Pulmonary artery endothelial cell (primary cell): ENCODE measurements at regions not wholly inside any gene's neighbourhood (a gene's known extent, or its start where the extent isn't known, plus 50 kb on each side); places are given as distances from the start of the nearest gene placed in this dataset.

Experiments
- DNase-seq: peaks from one replicate; pipeline ENCODE4 v3.0.0-alpha.2; 2011; ENCODE audit warnings: low read depth, low spot score

DNA sequence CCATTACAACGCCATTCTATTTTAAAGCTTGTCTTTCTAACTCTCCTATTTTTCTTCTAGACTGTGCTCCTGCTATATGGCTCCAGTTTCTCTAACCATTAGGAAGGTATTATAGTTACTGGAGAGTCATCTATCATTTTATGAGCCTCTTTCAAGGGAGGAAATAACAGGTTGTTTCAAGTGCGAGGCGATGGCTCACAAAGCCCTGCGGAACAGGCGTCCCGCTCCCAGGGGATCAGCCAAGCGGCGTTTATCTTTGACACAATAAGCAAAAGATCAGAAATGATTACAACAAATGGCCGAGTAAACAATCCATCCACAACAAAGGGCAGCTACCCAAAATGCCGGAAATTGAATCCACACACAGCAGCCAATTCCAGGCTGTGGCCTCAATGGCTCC, 249.5 kb upstream of the POU3F1 start:
- no peak for DNase-seq

DNA sequence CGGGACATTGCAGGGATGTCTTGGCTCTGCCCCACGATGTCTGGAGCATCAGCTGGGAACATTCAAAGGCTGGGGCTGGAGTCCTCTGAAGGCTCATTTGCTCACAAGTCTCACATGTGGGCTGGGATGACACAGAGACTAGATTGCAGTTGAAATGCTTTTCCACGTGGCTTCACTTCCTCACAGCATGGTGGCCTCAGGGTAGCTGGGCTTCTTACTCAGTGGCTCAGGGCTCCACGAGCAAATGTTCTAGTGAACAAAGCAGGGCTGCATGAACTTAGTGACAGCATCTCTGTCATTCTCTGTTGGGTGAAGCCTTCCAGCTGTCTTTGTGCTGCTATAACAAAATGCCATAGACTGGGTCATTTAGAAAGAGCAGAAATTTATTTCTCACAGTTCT, 247.0 kb upstream of the POU3F1 start:
- DNase-seq, result no peak

DNA sequence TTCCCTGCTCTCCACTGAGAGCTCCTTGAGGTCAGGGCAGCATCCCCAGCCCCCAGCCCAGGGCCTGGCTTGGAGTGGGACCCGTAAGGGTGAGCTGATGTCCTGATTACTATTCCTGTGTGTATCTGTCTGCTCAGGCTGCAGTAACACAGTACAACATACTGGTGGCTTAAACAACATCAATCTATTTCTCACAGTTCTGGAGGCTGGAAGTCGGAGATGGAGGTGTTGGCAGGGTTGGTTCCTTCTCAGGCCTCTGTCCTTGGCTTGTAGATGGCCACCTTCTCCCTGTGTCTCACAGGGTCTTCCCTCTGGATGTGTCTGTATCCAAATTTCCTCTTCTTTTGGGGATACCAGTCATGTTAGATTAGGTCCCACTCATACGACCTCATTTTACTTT, 246.4 kb upstream of the POU3F1 start:
- no peak for DNase-seq

DNA sequence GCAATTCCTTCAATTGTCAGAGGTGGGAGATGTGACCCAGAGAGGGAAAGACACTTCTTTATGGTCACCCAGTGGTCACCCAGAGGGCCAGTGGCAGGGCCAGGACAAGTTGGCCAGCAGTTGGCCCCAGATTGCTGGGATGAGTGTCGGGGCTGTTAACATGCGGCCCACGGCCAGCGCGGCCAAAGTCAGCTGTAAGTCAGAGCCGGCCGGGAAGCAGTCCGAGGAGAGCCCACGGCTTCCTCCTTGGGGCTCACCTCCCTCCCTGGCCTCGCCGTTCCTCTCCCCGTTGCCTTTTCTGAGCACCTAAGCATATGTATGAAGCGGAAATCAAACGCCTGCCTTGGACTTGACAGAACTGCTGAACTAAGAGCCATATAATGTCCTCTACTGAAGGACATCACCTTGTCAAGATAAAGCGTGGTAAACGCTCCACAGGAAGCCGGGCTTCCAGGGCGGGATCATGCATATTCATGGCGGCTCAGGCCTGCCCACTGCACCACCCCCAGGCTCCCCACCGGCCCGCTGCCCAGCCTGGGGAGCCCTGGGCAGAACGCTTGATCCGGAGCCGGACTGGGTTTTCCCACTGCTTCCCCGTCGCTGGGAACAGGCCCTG, 245.4 kb upstream of the POU3F1 start:
- no peak for DNase-seq

DNA sequence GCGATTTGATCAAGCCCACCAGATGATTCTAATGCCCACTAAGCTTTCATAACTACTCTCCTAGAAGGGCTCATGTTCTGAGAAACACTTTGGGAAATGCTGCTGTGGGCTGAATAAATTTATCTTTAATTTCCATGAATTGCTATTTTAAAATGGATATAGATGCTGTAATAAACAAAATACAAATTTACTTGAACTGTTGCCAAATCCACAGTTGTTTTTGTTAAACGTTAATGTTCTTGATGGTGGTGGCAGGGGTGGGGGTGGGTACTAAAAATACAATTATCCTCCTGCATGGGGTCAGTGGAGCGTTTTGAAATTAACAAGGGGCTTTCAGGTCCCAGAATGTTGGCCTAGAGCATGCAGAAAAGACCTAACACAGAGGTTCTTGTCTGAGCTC, 244.7 kb upstream of the POU3F1 start:
- DNase-seq, result no peak

DNA sequence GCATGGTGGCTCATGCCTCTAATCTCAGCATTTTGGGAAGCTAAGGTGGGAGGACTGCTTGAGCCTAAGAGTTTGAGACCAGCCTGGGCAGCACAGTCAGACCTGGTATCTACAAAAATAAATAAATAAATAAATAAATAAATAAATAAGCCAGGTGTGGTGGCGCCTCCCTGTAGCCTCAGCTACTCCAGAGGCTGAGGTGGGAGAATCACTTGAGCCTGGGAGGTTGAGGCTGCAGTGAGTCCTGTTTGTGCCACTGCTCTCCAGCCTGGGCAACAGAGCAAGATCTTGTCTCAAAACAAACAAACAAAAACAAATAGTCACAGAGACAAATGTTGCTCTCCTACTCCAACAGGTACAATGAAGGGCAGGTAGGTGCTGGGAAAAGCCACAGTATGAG, 242.4 kb upstream of the POU3F1 start:
- DNase-seq, result no peak

DNA sequence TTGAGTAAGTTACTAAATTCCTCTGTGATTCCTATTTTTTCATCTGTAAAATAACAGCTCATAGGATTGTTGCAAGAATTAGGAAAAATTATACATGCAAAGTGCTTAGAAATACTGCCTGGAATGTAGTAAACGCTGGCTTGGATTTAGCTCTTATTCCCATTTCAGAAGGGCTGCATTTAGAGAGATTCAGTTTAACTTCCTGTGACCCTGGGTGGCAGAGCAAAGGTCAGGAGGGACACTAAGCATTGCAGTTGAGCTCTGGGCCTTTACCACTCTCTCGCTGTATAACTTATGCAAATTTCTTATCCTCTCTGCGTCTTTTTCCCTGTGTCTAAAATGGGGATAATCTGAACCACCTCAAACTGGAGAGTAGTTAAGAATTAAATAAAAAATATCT, 241.0 kb upstream of the POU3F1 start:
- no peak for DNase-seq

DNA sequence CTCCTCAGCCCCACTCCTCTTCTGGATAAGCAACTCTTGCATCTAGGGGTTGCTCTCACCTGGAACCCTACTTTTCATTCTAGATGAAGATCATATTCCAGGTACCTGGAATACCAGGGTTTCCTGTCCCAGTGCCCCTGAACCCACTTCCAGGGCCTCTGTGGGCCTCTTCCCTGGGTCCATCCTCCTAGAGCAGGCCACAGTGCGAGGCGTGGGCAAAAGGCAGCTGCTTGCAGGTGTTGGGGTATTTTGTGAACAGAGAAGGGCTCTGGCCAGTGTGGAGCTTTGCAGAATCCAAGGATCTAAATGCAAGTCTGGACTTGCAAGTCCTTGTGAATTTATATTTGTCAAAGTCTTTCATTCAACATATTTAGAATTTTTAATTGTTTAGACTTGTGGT, 240.4 kb upstream of the POU3F1 start:
- DNase-seq, result no peak

DNA sequence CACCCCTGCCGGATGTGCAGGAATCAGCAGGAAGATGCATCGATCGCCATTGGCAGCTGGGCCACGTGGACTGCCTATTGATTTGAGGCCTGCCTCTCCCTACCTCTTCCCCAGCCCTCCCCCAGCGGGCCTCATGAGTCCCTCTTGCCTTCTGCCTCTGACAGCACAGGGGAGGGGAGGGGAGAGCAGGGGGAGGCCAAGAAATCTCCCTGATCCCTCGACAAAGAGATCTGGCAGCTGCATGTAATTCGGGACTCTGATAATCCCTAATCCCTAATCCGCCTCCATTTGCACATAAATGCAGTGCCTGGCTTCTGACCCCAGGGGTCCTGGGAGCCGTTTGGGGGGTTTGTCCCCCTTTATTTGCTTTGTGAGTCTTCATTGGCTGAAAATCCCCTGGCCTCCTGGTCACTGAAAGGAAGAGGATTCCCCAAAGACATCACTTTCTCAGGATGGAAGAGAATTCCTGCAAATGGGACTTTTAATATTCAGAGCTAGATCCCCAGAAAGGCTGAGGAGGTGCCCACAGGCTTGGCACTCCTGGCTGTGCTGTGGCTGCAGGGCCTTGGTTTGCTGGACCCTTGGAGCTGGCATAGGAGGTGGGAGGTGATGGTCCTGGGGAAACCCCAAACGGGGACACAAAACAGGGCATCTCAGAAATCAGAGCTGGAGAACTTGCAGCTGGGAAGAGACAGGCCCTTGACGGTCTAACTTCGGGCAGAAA, 239.4 kb upstream of the POU3F1 start:
- DNase-seq, result no peak

DNA sequence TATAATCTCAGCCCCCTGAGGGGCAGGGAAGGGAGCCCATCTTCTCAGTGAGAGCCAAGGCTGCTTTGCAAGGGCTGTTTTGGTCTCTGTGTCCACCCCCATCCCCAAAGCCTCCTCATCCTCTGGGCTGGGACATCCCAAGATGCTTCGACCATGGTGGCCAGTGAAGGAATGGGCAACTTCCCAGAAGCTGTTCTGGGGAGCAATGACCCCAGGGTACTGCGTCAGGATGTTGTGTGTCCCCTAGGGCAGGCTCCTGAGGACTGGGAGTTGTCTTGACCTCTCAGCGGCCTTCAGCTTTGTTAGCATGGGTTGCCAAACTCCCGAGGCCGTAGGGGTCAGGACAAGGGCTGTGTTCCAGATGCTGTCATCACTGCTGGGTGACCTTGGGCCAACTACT, 238.4 kb upstream of the POU3F1 start:
- no peak for DNase-seq

DNA sequence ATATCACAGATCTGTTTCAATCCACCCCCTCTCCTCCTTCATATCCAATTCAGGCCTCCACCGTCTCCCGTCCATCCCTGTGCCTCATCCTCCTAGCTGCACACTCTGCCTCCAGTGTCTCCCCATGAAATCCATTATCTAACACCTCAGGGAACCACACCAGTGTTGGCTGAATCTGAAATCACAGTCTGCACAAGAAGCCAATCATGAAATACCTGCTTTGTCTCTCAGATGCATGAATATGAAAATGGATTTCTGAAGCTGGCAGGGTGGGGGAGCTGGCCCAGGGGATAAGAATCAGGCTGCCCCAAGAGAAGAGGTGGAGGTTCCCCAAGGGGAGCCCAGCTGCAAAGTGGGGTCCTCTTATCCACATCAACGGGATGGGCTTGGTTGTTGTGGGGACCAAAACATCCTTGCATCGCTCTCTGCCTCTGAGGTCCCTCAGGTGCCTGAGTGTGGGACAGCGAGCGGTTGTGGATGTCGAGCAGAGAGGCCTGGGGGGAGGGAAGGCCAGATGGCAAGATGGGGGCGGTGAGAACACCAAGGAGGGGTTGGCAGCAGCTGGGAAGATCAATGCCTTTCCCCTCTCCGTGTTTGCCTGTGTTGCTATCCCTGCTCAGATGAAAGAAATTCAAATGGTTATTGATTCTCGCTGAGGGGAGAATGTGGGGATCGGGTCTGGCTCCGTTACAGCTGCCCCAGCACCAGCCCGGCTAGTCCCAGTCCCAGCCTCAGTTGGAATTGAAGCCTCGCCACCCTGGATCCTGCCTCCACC, 237.3 kb upstream of the POU3F1 start:
- DNase-seq, result no peak

DNA sequence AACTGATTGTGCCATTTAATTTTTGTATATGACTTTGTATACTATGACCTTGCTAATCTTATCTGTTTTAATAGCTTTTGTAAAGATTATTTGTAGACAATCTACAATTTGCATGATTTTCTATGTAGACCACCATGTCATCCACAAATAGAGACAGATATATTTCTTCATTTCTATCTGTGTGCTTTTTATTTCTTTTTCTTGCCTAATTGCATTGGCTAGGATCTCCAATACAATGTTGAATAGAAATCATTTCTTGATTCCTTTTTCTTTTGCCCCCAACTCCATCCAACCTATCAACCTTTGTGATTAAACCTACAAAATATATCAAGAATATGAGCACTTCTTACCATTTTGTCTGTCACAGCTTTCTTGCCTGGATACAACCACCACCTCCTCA, 232.6 kb upstream of the POU3F1 start:
- DNase-seq, result no peak

DNA sequence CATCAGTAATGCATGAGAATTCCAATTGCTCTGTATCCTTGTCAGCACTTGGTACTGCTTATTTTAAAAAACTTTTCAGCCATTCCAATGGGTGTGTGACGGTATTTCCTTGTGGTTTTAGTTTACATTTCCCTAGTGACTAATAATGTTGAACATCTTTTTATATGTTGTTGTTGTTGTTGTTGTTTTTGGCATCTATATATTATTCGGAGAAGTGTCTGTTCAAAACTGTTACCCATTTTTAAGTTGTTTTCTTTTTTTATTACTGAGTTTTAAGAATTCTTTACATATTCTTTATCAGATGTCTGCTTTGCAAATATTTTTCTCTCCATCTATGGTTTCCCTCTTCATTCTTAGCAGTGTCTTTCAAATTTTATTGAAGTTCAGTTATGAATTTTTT, 231.1 kb upstream of the POU3F1 start:
- no peak for DNase-seq

DNA sequence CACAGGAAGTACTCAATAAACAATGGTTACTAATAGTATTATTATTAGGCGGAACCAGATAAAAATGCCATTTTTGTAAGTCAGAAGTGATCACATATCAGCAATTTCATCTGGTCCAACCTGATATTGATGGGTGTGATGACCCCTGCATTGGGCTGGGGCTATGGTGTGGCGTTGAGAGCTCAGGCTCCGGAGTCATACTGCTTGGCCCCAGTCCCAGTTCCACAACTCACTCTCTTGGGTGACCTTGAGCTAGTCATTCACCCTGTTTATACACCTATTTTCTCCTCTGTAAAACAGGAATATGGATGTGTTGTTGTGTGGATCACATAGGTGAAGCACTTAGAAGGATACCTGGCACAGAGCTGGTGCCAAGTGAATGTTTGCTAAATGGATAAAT, 229.4 kb upstream of the POU3F1 start:
- DNase-seq, result no peak

DNA sequence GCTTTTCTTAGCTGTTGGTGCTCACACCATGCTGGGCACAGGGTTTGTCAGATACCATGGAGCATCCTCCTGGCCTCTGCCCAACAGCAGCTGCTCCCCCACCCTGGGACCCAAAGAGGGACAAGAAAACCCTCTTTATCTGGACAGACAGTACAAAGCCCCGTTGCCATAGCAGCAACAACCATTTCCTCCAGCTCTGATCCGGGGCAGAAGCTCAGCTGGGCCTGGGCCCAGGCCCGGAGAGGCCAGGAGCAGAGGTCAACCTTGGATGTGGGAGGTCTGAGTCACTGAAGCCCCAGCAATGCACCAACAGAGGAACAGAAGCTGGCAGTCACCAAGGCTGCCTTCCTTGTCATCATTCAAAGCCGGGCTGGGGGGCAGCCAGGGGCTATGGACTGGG, 228.4 kb upstream of the POU3F1 start:
- no peak for DNase-seq

DNA sequence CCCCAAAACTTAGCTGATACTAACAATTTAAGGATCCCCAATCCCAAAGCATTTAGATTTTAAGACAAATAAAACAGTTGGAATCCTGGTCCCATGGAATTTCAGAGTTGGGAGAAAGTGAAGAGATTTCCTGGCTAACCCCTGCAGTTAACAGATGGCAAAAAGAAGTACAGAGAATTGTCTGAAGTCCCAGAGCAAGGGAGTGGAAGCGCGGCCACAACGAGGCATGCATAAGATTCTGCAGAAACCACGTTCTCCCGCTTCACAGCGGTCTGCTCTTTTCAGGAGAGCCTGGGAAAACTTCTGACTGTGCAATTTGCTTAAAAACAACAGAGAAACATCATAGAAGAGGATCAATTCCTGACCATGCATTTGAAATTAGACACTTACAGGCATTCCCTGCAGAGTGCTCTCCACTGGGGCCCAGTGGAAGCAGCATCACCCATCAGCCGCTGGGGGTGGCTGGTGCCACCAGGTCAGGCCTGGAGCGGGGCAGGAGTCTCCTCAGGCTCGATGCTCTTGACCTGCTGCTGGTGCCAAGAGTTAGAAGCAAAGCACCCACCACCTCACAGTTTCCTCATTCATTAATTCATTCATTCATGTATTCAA, 226.7 kb upstream of the POU3F1 start:
- no peak for DNase-seq

DNA sequence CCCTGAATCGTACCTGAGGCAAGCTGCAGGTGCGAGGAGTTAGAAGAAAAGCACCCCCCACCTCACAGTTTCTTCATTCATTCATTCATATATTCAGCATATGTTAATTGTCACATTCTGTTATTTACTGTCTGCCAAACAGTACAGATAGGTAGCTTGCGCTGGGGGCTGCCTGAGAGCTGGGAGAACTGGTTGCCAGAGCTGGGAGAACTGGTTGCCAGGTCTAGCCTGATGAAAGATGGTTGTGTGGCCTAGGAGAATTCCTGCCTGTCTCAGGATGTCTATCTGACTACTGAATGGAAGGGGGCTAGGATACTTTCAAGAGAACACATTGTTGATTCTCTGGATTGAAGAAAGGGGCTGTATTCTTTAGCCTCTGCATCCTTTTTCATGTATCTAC, 225.9 kb upstream of the POU3F1 start:
- DNase-seq, result no peak

DNA sequence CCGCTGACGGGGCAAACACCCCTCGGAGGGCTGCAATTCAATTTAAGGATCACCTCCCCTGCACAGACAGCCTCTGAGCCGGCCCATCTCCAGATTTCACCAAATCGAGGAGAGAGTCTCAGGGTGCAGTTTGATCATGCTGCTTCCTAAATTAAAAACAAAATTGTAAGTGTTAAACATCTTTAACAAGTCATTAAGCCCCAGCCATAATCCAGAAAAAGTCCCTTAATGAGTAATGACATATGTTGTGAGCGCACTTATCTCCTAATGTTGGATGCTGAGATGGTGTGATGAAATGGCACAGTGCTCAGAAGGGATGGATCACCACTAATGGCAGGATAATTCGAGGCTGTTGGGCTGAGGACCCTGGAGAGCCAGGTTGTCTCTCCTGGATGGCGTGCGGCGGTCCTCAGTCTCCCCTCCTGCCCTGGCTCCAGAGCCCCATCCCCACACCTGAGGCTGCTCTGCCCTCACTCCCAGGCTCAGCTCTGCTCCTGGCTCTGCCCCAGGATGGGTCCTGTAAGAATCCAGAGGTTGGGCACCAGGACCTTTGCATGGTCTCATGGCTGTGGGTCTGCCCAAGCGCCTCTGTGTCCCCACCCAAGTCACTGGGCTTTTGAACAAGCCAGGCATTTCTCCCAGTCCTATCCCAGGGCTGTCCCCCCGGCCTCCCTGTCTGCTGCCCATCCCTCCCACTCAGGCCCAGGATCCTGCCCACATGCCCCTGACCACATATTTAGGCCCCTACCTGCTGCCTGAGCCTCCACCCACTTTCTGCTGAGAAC, 224.4 kb upstream of the POU3F1 start:
- no peak for DNase-seq

DNA sequence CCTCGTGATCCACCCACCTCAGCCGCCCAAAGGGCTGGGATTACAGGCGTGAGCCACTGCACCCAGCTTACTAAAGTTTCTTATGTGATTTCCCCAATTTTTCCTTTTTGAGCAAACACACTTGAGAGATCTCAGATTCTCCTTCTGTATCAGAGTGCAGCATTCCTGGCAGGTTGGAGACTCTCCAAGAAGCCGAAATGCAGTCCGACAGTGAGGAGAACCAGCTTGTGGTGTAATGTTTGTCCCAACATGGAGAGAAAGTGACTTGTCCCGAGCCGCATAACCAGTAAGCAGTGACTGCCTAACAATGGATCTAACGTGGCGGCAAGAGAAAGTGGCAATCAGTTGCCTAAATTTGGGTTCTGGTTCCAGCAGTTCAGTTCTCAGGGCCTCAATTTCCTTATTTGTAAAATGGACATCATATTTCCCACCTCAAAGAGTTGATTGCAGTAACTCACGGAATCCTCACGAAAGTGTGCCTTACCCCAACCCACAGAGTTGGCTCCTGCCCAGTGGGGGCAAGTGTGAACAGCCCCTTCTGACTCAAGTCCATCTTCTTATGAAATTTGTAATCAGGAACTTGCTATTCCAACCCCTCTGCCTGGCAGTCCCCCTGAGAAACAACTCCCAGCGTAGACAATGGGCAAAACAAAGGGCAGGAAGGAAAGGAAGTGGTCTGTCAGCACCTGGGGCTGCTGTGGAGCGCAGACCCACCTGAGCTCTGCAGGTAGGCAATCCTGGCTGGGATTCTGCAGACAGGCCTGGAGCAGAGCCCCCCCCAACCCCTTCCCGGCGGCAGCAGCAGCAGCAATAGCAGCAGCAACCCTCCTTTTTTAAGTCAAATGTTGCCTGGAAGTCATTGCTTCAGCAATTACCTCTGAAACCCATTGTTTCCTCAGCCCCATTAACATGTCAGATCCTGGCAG, 223.6 kb upstream of the POU3F1 start:
- DNase-seq, result no peak

DNA sequence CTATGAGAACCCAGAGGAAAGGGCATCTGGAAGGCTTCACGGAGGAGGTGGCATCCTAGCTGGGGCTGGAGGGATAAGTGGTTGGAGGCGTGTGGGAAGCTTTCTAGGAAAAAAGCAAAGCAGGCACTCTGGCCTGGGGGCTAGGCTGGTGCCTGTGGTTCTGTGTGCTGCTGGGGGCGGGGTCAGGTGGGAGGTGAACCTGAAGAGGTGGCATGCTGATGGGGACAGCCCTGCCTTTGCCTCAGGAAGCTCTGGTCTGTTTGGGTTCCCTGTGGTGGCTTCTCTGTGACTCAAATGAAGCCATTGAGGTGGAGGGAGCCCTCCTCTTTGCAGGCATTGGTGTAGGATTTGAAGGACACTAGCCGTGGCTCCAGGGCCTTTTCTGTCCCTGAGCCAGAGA, 221.6 kb upstream of the POU3F1 start:
- no peak for DNase-seq
